RWPE1 (cell line): ENCODE measurements at regions not wholly inside any gene's neighbourhood (a gene's known extent, or its start where the extent isn't known, plus 50 kb on each side); places are given as distances from the start of the nearest gene placed in this dataset.

Experiments used
- CTCF ChIA-PET: fragments of 350-600 bp; sonication (Branson Sonifier 250); formaldehyde crosslinking; extraction: SDS; loops from one replicate; lab custom pipeline; 2021; lab: Yijun Ruan, JAX
- POLR2A ChIA-PET: fragments of 400-600 bp; formaldehyde crosslinking; extraction: SDS; loops from one replicate; lab custom pipeline; 2020; ENCODE audit warnings: antibody characterized with exemption; ENCODE audit not compliant: low non-redundant PET; lab: Yijun Ruan, JAX
- DNase-seq: peaks from one replicate; pipeline ENCODE4 v3.0.0; 2012; ENCODE audit warnings: low spot score
- H3K27ac ChIP-seq: fragments of 450-650 bp; 2 replicates; pipeline ENCODE4 v1.5.1; 2017
- TF ChIP-seq, protein P1 (sequence below): fragments of 450-650 bp; conservative IDR thresholded peaks from 2 replicates; pipeline ENCODE4 v1.5.1; 2017; ENCODE audit warnings: low read depth, mild to moderate bottlenecking

DNA sequence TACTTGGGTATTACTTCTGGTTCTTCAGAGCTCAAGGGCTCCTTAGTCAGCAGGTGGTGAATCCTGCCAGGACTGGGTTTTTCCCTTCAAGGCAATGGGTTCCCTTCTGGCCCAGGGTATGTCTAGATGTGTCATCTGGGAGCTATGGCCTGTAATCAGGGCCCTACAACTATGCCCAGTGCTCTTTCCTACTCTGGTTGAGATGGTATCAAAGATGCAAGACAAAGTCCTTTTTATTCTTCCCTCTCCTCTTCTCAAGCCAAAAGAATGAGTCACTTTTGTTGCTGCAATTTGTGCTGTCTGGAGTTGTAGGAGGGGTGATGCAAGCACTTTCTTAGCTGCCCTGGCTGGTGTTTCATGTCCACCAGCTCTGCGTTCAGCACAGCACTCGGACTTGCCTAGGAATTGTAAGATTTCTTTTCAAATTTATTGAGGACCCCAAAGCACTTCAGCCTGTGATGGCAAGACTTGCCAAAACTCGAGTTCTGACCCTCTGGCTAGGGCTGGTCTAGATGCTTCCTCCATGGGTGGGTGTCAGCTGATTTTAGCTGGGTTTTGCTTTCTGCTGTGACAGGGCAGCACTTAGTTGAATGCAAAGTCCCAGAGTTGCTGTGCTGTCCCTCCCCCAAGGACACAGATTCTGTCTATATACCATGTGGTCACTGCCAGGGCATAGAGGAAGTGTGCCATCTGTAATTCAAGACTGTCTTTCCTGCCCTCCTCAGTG is 129.2 kb upstream of the CBLB start:
- TF ChIP-seq, protein P1, sequence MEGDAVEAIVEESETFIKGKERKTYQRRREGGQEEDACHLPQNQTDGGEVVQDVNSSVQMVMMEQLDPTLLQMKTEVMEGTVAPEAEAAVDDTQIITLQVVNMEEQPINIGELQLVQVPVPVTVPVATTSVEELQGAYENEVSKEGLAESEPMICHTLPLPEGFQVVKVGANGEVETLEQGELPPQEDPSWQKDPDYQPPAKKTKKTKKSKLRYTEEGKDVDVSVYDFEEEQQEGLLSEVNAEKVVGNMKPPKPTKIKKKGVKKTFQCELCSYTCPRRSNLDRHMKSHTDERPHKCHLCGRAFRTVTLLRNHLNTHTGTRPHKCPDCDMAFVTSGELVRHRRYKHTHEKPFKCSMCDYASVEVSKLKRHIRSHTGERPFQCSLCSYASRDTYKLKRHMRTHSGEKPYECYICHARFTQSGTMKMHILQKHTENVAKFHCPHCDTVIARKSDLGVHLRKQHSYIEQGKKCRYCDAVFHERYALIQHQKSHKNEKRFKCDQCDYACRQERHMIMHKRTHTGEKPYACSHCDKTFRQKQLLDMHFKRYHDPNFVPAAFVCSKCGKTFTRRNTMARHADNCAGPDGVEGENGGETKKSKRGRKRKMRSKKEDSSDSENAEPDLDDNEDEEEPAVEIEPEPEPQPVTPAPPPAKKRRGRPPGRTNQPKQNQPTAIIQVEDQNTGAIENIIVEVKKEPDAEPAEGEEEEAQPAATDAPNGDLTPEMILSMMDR = no peak
- peak; percentile 44 for DNase-seq
- peak overlapping the region; percentile 86 for H3K27ac ChIP-seq
- CTCF ChIA-PET = no interaction called here
- POLR2A ChIA-PET = no interaction called here

DNA sequence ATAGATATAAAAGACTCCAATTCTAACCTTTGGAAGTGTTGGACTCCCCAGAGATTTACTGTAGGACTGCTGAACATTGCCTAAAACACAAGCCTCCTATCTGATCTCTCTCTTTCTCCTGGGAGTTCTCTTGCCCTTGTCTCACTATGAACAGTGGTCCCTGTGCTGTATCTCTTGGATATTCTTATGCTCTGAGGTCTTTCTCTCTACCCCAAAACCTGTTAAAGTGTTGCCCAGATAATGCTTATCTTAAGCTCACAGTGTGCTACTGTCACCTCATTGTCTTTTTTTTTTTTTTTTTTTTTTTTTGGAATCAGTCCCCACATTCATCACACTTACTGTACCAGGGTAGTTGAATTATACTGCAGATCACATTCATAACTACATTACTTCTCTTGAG is 131.0 kb upstream of the CBLB start:
- no peak for DNase-seq
- TF ChIP-seq, protein P1 = no peak
- no peak overlapping the region for H3K27ac ChIP-seq
- POLR2A ChIA-PET = no interaction called here
- CTCF ChIA-PET = no interaction called here

DNA sequence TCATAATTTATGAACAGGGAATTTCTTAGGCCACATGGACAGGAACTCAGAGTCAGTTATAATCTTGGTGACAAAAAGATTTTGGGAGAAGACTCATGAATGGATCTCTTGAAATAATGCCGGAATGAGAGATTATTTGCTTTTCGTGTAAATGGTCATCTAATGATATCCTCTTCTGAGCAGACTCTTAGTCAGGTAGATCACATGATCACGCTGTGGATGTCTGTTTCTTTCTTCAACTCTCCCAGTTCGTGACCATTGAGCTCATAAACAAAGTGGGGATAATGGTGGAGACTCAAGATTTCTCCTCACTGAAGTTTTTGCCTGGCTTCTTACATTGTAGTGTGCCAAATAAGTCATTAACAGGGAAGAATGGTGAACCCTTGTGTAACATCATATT is 133.1 kb upstream of the CBLB start:
- CTCF ChIA-PET = no interaction called here
- POLR2A ChIA-PET = no interaction called here
- H3K27ac ChIP-seq = no peak overlapping the region
- TF ChIP-seq, protein P1 = no peak
- DNase-seq = no peak

DNA sequence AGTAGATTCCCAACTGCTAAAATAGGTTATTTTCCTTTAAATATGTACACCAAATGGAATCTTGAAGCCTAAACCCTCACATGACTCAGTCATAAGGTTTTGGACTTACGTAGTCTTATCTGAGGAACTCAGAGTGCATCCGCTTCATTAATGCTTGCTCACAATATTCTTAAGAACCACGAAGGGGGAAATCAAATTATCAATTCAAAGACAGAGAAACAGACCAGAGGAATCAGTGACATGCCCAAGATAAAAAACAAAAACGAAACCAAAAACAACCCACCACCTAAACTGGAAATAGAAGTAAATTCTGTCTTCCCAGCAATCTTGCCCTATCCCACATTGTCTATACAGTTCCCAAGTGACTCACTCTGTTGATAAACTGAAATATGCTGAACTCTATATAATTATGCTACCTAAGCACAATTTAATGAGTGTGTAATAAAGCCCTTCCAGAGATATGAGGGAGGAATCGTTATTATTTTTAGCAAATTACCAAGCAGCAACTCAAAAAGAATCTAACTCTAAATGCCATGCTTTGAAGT is 135.4 kb upstream of the CBLB start:
- ChIA-PET CTCF (interaction anchor here (0.5 kb wide), 1 partner anchor 595 kb away, joined by 4 read pairs; no protein-coding TSS in a partner anchor), POLR2A (no interaction called here)
- H3K27ac ChIP-seq = no peak overlapping the region
- TF ChIP-seq, protein P1 = no peak
- DNase-seq = no peak

DNA sequence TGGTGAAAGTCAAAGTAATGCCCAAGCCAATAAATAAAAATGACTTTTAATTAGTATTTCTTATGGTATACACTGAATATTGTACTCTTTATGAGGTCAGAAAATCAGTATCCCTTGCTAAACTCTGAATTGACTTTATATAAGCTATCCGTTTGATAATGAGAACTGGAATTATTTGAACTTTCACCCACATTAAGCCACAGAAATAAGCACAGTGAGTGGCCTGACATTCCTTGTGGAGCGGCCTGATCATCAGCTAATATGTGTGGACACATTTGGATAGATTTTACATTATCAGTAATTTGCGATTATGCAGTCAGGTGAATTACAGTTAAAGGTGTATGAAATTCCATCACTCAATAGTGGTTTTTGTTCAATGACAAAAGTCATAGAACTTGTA is 136.0 kb upstream of the CBLB start:
- DNase-seq = no peak
- TF ChIP-seq, protein P1 = no peak
- no peak overlapping the region for H3K27ac ChIP-seq
- POLR2A ChIA-PET = no interaction called here
- CTCF ChIA-PET = no interaction called here

DNA sequence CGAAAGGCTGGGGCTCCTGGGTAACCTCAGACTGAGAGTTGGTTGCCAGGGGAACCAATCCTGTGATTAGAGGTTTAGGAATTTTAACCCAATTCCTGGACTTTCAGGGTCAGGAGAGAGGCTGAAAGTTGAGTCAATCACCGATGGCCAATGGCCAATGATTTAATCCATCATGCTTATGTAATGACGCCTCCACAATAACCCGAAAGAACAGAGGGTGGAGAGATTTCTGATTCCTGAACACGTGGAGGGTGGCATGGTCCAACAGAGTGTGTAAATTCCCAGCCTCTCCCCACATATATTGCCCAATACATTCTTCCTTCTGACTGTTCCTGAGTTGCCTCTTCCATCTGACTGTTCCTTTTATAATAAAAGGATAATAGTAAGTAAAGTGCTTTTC is 137.2 kb upstream of the CBLB start:
- peak; percentile 73 for DNase-seq
- POLR2A ChIA-PET = no interaction called here
- CTCF ChIA-PET = no interaction called here
- no peak overlapping the region for H3K27ac ChIP-seq
- TF ChIP-seq, protein P1 = no peak
